ENCODE measurements at regions not wholly inside any gene's neighbourhood (a gene's known extent, or its start where the extent isn't known, plus 50 kb on each side); places are given as distances from the start of the nearest gene placed in this dataset.

GRCh38 chr4:57658673-57659072 is 548.5 kb upstream of the IGFBP7 start:
- H3K9ac ChIP-seq (ENCODE audit: low read length): no peak overlapping the region
- no peak overlapping the region for H3K4me3 ChIP-seq (ENCODE audit: insufficient read depth in 1 of 2, low read depth in 1 of 2, low read length in 2 of 2)
- no peak overlapping the region for H2BK15ac ChIP-seq (ENCODE audit: low read depth, poor library complexity, severe bottlenecking)
- no peak overlapping the region for H2BK5ac ChIP-seq (ENCODE audit: low read depth, low read length, poor library complexity, severe bottlenecking)
- no peaks in the 10 kb centered on the region for H3K27me3 ChIP-seq (ENCODE audit: control insufficient read depth in 1 of 2, insufficient read depth in 1 of 2, low read length in 2 of 2)
- no peak overlapping the region for H4K8ac ChIP-seq (ENCODE audit: low read length)
- no peak overlapping the region for H3K4ac ChIP-seq (ENCODE audit: low read depth in 1 of 2, low read length in 2 of 2)
- no peak overlapping the region for H4K91ac ChIP-seq (ENCODE audit: low read length)
- no peak overlapping the region for H2AFZ ChIP-seq (ENCODE audit: low read depth, low read length)
- H3K18ac ChIP-seq (ENCODE audit: low read depth in 1 of 2, low read length in 2 of 2): no peak overlapping the region
- H2BK120ac ChIP-seq (ENCODE audit: low read depth, low read length): no peak overlapping the region
- no peak overlapping the region for H3K27ac ChIP-seq (ENCODE audit: low read length, poor library complexity, severe bottlenecking)
- H3K9me3 ChIP-seq (ENCODE audit: control insufficient read depth, low read length): no peaks in the 10 kb centered on the region
- no peak overlapping the region for H3K14ac ChIP-seq (ENCODE audit: low read length in 2 of 2)
- H2BK12ac ChIP-seq (ENCODE audit: low read length in 2 of 2): no peak overlapping the region
- H3K79me1 ChIP-seq (replicated peaks; ENCODE audit: low read length, poor library complexity, severe bottlenecking): no peaks in the 10 kb centered on the region
- H3K4me2 ChIP-seq (ENCODE audit: low read length, poor library complexity, severe bottlenecking): no peak overlapping the region
- no peak overlapping the region for H2AK5ac ChIP-seq (ENCODE audit: low read length, severe bottlenecking)
- H3K23ac ChIP-seq (ENCODE audit: low read length in 2 of 2): no peak overlapping the region
- DNase-seq: no peak
- no peaks in the 10 kb centered on the region for H3K36me3 ChIP-seq (ENCODE audit: control insufficient read depth in 1 of 2, insufficient read depth in 2 of 2, low read depth in 1 of 2, low read length in 2 of 2)
- no peaks in the 10 kb centered on the region for H3K4me1 ChIP-seq (ENCODE audit: control insufficient read depth, insufficient read depth, low read depth, low read length)

DNA sequence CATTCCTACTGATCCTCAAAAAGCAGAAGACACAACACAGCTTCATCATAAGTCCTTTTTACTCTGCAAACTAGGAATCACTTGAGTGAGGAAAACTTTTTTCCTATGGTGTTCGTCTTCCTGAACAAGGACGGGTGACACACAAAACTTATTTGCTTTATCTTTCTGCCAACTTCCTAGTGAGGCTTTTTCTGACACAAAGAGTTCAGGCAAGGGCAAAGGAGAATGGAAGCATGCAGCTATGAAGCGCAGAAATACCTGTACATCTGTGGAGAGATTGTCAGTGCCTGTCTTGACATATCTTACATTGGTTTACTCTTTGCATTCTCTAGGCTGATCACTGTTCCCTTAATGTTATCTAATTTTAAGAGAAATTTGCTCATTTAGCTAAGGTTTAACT is 548.0 kb upstream of the IGFBP7 start:
- Histone ChIP-seq H3K23ac (ENCODE audit: low read length in 2 of 2) (no peak overlapping the region), H2AK5ac (ENCODE audit: low read length, severe bottlenecking) (no peak overlapping the region), H3K4me2 (ENCODE audit: low read length, poor library complexity, severe bottlenecking) (no peak overlapping the region), H3K4me3 (ENCODE audit: insufficient read depth in 1 of 2, low read depth in 1 of 2, low read length in 2 of 2) (no peak overlapping the region), H2BK120ac (ENCODE audit: low read depth, low read length) (no peak overlapping the region), H3K14ac (ENCODE audit: low read length in 2 of 2) (no peak overlapping the region), H2BK15ac (ENCODE audit: low read depth, poor library complexity, severe bottlenecking) (no peak overlapping the region), H3K27me3 (ENCODE audit: control insufficient read depth in 1 of 2, insufficient read depth in 1 of 2, low read length in 2 of 2) (no peaks in the 10 kb centered on the region), H3K36me3 (ENCODE audit: control insufficient read depth in 1 of 2, insufficient read depth in 2 of 2, low read depth in 1 of 2, low read length in 2 of 2) (no peaks in the 10 kb centered on the region), H3K27ac (ENCODE audit: low read length, poor library complexity, severe bottlenecking) (no peak overlapping the region), H2BK12ac (ENCODE audit: low read length in 2 of 2) (no peak overlapping the region), H3K4ac (ENCODE audit: low read depth in 1 of 2, low read length in 2 of 2) (no peak overlapping the region), H4K91ac (ENCODE audit: low read length) (no peak overlapping the region), H4K8ac (ENCODE audit: low read length) (no peak overlapping the region), H3K4me1 (ENCODE audit: control insufficient read depth, insufficient read depth, low read depth, low read length) (no peaks in the 10 kb centered on the region), H2BK5ac (ENCODE audit: low read depth, low read length, poor library complexity, severe bottlenecking) (no peak overlapping the region), H3K18ac (ENCODE audit: low read depth in 1 of 2, low read length in 2 of 2) (no peak overlapping the region), H3K79me1 (replicated peaks; ENCODE audit: low read length, poor library complexity, severe bottlenecking) (no peaks in the 10 kb centered on the region), H3K9me3 (ENCODE audit: control insufficient read depth, low read length) (no peaks in the 10 kb centered on the region), H3K9ac (ENCODE audit: low read length) (no peak overlapping the region), H2AFZ (ENCODE audit: low read depth, low read length) (no peak overlapping the region)
- no peak for DNase-seq
- WGBS: 66% methylated on average over 3 of the region's 3 CpGs

GRCh38 chr4:57655342-57655741 is 545.2 kb upstream of the IGFBP7 start:
- H2BK12ac ChIP-seq (ENCODE audit: low read length in 2 of 2): no peak overlapping the region
- no peak overlapping the region for H2BK5ac ChIP-seq (ENCODE audit: low read depth, low read length, poor library complexity, severe bottlenecking)
- H3K9ac ChIP-seq (ENCODE audit: low read length): no peak overlapping the region
- H3K23ac ChIP-seq (ENCODE audit: low read length in 2 of 2): no peak overlapping the region
- WGBS: 59% methylated on average over 1 of the region's 1 CpG
- no peaks in the 10 kb centered on the region for H3K4me1 ChIP-seq (ENCODE audit: control insufficient read depth, insufficient read depth, low read depth, low read length)
- H3K4ac ChIP-seq (ENCODE audit: low read depth in 1 of 2, low read length in 2 of 2): no peak overlapping the region
- no peaks in the 10 kb centered on the region for H3K79me1 ChIP-seq (replicated peaks; ENCODE audit: low read length, poor library complexity, severe bottlenecking)
- no peaks in the 10 kb centered on the region for H3K9me3 ChIP-seq (ENCODE audit: control insufficient read depth, low read length)
- no peak overlapping the region for H4K91ac ChIP-seq (ENCODE audit: low read length)
- no peak overlapping the region for H2AFZ ChIP-seq (ENCODE audit: low read depth, low read length)
- no peak overlapping the region for H2BK120ac ChIP-seq (ENCODE audit: low read depth, low read length)
- no peaks in the 10 kb centered on the region for H3K27me3 ChIP-seq (ENCODE audit: control insufficient read depth in 1 of 2, insufficient read depth in 1 of 2, low read length in 2 of 2)
- H2BK15ac ChIP-seq (ENCODE audit: low read depth, poor library complexity, severe bottlenecking): no peak overlapping the region
- no peak overlapping the region for H3K4me3 ChIP-seq (ENCODE audit: insufficient read depth in 1 of 2, low read depth in 1 of 2, low read length in 2 of 2)
- no peak overlapping the region for H3K18ac ChIP-seq (ENCODE audit: low read depth in 1 of 2, low read length in 2 of 2)
- H3K27ac ChIP-seq (ENCODE audit: low read length, poor library complexity, severe bottlenecking): no peak overlapping the region
- no peak overlapping the region for H3K4me2 ChIP-seq (ENCODE audit: low read length, poor library complexity, severe bottlenecking)
- no peak overlapping the region for H3K14ac ChIP-seq (ENCODE audit: low read length in 2 of 2)
- DNase-seq: no peak
- no peak overlapping the region for H4K8ac ChIP-seq (ENCODE audit: low read length)
- H2AK5ac ChIP-seq (ENCODE audit: low read length, severe bottlenecking): no peak overlapping the region
- H3K36me3 ChIP-seq (ENCODE audit: control insufficient read depth in 1 of 2, insufficient read depth in 2 of 2, low read depth in 1 of 2, low read length in 2 of 2): no peaks in the 10 kb centered on the region

DNA sequence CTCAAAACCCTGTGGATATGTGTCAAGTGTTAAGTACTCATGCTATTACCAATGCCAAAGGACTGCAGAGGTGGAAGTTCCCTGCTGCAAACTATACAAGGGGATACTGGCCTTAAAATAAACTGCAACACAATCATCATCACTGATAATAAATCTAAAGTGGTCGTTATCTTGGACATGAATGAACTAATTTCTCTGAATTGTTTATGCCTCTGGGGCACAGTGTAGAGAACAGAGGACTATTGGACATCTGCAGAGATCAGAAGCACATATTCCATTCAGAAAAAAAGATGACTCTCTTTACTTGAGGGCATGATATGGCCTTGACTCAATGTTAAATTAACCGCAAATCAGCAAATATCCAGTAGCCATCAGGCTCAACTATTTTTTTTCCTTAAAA is 542.6 kb upstream of the IGFBP7 start:
- 100% methylated on average over 1 of the region's 2 CpGs for WGBS
- H3K9me3 ChIP-seq (ENCODE audit: control insufficient read depth, low read length): no peaks in the 10 kb centered on the region
- H3K27ac ChIP-seq (ENCODE audit: low read length, poor library complexity, severe bottlenecking): no peak overlapping the region
- H4K91ac ChIP-seq (ENCODE audit: low read length): no peak overlapping the region
- H3K4me3 ChIP-seq (ENCODE audit: insufficient read depth in 1 of 2, low read depth in 1 of 2, low read length in 2 of 2): no peak overlapping the region
- no peak overlapping the region for H3K9ac ChIP-seq (ENCODE audit: low read length)
- no peak overlapping the region for H3K14ac ChIP-seq (ENCODE audit: low read length in 2 of 2)
- H2BK12ac ChIP-seq (ENCODE audit: low read length in 2 of 2): no peak overlapping the region
- H3K4me1 ChIP-seq (ENCODE audit: control insufficient read depth, insufficient read depth, low read depth, low read length): no peaks in the 10 kb centered on the region
- H3K18ac ChIP-seq (ENCODE audit: low read depth in 1 of 2, low read length in 2 of 2): no peak overlapping the region
- no peak overlapping the region for H3K4ac ChIP-seq (ENCODE audit: low read depth in 1 of 2, low read length in 2 of 2)
- no peak overlapping the region for H2BK120ac ChIP-seq (ENCODE audit: low read depth, low read length)
- no peaks in the 10 kb centered on the region for H3K36me3 ChIP-seq (ENCODE audit: control insufficient read depth in 1 of 2, insufficient read depth in 2 of 2, low read depth in 1 of 2, low read length in 2 of 2)
- no peaks in the 10 kb centered on the region for H3K27me3 ChIP-seq (ENCODE audit: control insufficient read depth in 1 of 2, insufficient read depth in 1 of 2, low read length in 2 of 2)
- no peak overlapping the region for H3K23ac ChIP-seq (ENCODE audit: low read length in 2 of 2)
- H2BK5ac ChIP-seq (ENCODE audit: low read depth, low read length, poor library complexity, severe bottlenecking): no peak overlapping the region
- no peak overlapping the region for H3K4me2 ChIP-seq (ENCODE audit: low read length, poor library complexity, severe bottlenecking)
- no peak overlapping the region for H2AFZ ChIP-seq (ENCODE audit: low read depth, low read length)
- DNase-seq: no peak
- H2AK5ac ChIP-seq (ENCODE audit: low read length, severe bottlenecking): no peak overlapping the region
- no peak overlapping the region for H2BK15ac ChIP-seq (ENCODE audit: low read depth, poor library complexity, severe bottlenecking)
- H4K8ac ChIP-seq (ENCODE audit: low read length): no peak overlapping the region
- no peaks in the 10 kb centered on the region for H3K79me1 ChIP-seq (replicated peaks; ENCODE audit: low read length, poor library complexity, severe bottlenecking)

Data from mesenchymal stem cell (in vitro differentiated cells and primary cell).